ENCODE measurements at regions not wholly inside any gene's neighbourhood (a gene's known extent, or its start where the extent isn't known, plus 50 kb on each side); places are given as distances from the start of the nearest gene placed in this dataset.

DNA sequence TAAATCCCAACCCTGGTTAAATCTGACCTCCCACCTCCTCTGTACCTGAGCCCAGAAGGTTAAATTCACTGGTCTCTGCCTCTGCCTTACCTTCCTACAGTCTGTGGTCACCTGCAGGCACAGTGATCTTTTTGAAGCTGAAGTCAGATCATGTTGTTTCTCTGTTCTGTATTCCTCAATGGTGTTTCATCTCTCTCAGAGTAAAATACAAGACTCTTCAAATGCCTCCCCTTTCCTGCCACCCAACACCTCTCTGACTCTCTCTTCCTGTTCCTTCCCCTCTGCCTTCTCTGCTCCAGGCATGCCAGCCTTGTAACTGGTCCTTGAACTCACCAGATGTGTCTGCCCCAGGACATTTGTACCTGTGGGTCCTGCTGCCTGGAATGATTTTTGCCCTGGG, 219.3 kb downstream of the UXS1 start (continued):
- no peak for TF ChIP-seq TAF1 (IDR thresholded peaks at IDR 0.05; ENCODE audit: borderline replicate concordance, low read depth, low read length)
- TF ChIP-seq SMC3 (IDR thresholded peaks at IDR 0.05; ENCODE audit: low read depth, low read length), result no peak

DNA sequence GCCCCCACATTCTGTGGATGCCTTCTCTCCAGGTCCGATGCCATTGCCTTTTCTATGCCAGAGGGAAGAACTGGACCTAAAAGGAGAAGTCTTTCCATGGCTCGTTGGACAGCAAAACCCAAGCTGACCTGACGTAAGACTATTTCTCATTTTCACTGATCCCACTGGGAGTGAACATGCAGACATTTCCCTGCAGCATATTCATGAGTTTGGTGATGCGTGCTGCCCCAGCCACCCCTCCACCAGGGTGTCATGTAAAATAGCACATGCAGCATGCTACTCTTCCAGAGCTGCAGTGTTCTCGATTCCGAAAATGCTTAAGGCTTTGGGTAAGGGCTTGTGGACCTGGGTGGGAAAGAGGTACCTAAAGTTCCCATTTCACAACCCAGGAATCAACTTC, 221.2 kb downstream of the UXS1 start:
- no peak overlapping the region for H3K9ac ChIP-seq
- H3K4me3 ChIP-seq (ENCODE audit: low read depth in 2 of 2, low read length in 1 of 2), result no peak overlapping the region
- no peak overlapping the region for H3K4me2 ChIP-seq
- no peak overlapping the region for H3K27ac ChIP-seq (ENCODE audit: low read depth in 2 of 2, low read length in 1 of 2)
- H3K9me2 ChIP-seq, result no peaks in the 10 kb centered on the region
- TF ChIP-seq TAF1 (IDR thresholded peaks at IDR 0.05; ENCODE audit: borderline replicate concordance, low read depth, low read length) (no peak), EP300 (IDR thresholded peaks at IDR 0.05; ENCODE audit: borderline replicate concordance in 1 of 2, low read depth in 1 of 2, low read length in 1 of 2) (no peak)
- TF ChIP-seq, protein P1, sequence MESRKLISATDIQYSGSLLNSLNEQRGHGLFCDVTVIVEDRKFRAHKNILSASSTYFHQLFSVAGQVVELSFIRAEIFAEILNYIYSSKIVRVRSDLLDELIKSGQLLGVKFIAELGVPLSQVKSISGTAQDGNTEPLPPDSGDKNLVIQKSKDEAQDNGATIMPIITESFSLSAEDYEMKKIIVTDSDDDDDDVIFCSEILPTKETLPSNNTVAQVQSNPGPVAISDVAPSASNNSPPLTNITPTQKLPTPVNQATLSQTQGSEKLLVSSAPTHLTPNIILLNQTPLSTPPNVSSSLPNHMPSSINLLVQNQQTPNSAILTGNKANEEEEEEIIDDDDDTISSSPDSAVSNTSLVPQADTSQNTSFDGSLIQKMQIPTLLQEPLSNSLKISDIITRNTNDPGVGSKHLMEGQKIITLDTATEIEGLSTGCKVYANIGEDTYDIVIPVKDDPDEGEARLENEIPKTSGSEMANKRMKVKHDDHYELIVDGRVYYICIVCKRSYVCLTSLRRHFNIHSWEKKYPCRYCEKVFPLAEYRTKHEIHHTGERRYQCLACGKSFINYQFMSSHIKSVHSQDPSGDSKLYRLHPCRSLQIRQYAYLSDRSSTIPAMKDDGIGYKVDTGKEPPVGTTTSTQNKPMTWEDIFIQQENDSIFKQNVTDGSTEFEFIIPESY (IDR thresholded peaks at IDR 0.05; ENCODE audit: borderline replicate concordance, low read depth), result no peak
- no peaks in the 10 kb centered on the region for H3K9me3 ChIP-seq
- H3K27me3 ChIP-seq (ENCODE audit: insufficient read depth), result no peaks in the 10 kb centered on the region
- no peak overlapping the region for H2AFZ ChIP-seq (ENCODE audit: low read depth)
- DNase-seq, result no peak
- no peaks in the 10 kb centered on the region for H4K20me1 ChIP-seq (ENCODE audit: insufficient read depth)
- no peaks in the 10 kb centered on the region for H3K4me1 ChIP-seq (ENCODE audit: control insufficient read depth in 1 of 2, insufficient read depth in 2 of 2, low read depth in 1 of 2, low read length in 1 of 2)
- ChIA-PET POLR2A (no interaction called here), CTCF (no interaction called here)
- H3K79me2 ChIP-seq (ENCODE audit: insufficient read depth), result no peaks in the 10 kb centered on the region
- H3K36me3 ChIP-seq (replicated peaks in 1 of 2; ENCODE audit: control insufficient read depth in 1 of 2, insufficient read depth in 2 of 2, low read length in 1 of 2), result no peaks in the 10 kb centered on the region
- WGBS (ENCODE audit: low lambda C conversion rate), result 28% methylated on average over 6 of the region's 6 CpGs
- no peaks in the 10 kb centered on the region for H3F3A ChIP-seq (replicated peaks; ENCODE audit: insufficient read depth)

DNA sequence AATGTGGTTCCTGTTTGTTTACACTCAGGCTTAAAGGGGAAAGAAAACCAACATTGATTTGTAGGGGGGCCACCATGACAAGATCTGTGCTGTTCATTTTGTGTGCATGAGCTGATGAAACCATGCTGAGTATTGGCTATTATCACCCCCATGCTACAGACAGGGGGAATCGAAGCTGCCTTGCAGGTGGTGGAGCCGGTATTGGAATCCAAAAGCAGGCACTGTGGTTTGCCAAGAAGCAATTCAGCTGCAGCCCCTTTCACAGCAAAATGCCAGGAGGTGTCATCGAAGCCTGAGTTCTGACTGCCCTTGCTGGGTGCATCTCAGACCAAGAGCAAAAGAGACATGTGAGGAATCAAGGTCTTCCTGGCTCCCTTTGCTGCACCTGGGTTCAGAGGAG, 221.9 kb downstream of the UXS1 start:
- Histone ChIP-seq H3K27ac (ENCODE audit: low read depth in 2 of 2, low read length in 1 of 2) (no peak overlapping the region), H3F3A (replicated peaks; ENCODE audit: insufficient read depth) (no peaks in the 10 kb centered on the region), H3K4me3 (ENCODE audit: low read depth in 2 of 2, low read length in 1 of 2) (no peak overlapping the region), H3K4me2 (no peak overlapping the region), H3K4me1 (ENCODE audit: control insufficient read depth in 1 of 2, insufficient read depth in 2 of 2, low read depth in 1 of 2, low read length in 1 of 2) (no peaks in the 10 kb centered on the region), H3K9ac (no peak overlapping the region), H4K20me1 (ENCODE audit: insufficient read depth) (no peaks in the 10 kb centered on the region), H3K9me3 (no peaks in the 10 kb centered on the region), H3K9me2 (no peaks in the 10 kb centered on the region), H3K79me2 (ENCODE audit: insufficient read depth) (no peaks in the 10 kb centered on the region), H2AFZ (ENCODE audit: low read depth) (no peak overlapping the region), H3K27me3 (ENCODE audit: insufficient read depth) (no peaks in the 10 kb centered on the region), H3K36me3 (replicated peaks in 1 of 2; ENCODE audit: control insufficient read depth in 1 of 2, insufficient read depth in 2 of 2, low read length in 1 of 2) (no peaks in the 10 kb centered on the region)
- 15% methylated on average over 3 of the region's 3 CpGs for WGBS (ENCODE audit: low lambda C conversion rate)
- ChIA-PET POLR2A (no interaction called here), CTCF (no interaction called here)
- DNase-seq, result no peak
- TF ChIP-seq, protein P2, sequence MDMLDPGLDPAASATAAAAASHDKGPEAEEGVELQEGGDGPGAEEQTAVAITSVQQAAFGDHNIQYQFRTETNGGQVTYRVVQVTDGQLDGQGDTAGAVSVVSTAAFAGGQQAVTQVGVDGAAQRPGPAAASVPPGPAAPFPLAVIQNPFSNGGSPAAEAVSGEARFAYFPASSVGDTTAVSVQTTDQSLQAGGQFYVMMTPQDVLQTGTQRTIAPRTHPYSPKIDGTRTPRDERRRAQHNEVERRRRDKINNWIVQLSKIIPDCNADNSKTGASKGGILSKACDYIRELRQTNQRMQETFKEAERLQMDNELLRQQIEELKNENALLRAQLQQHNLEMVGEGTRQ (IDR thresholded peaks at IDR 0.05; ENCODE audit: borderline replicate concordance, low read depth, low read length), result no peak
- TF ChIP-seq, protein P3, sequence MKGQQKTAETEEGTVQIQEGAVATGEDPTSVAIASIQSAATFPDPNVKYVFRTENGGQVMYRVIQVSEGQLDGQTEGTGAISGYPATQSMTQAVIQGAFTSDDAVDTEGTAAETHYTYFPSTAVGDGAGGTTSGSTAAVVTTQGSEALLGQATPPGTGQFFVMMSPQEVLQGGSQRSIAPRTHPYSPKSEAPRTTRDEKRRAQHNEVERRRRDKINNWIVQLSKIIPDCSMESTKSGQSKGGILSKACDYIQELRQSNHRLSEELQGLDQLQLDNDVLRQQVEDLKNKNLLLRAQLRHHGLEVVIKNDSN (IDR thresholded peaks at IDR 0.05; ENCODE audit: borderline replicate concordance, low read depth), result no peak
- TF ChIP-seq POLR2AphosphoS5 (IDR thresholded peaks at IDR 0.05; ENCODE audit: low read depth, low read length), result no peak
- no peak for TF ChIP-seq GATA2 (CRISPR knock-in tag; IDR thresholded peaks at IDR 0.05)
- TF ChIP-seq FOXJ3 (CRISPR knock-in tag; IDR thresholded peaks at IDR 0.05), result no peak
- TF ChIP-seq, protein P4, sequence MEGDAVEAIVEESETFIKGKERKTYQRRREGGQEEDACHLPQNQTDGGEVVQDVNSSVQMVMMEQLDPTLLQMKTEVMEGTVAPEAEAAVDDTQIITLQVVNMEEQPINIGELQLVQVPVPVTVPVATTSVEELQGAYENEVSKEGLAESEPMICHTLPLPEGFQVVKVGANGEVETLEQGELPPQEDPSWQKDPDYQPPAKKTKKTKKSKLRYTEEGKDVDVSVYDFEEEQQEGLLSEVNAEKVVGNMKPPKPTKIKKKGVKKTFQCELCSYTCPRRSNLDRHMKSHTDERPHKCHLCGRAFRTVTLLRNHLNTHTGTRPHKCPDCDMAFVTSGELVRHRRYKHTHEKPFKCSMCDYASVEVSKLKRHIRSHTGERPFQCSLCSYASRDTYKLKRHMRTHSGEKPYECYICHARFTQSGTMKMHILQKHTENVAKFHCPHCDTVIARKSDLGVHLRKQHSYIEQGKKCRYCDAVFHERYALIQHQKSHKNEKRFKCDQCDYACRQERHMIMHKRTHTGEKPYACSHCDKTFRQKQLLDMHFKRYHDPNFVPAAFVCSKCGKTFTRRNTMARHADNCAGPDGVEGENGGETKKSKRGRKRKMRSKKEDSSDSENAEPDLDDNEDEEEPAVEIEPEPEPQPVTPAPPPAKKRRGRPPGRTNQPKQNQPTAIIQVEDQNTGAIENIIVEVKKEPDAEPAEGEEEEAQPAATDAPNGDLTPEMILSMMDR (IDR thresholded peaks at IDR 0.05), result no peak
